HepG2 (cell line): ENCODE measurements at regions not wholly inside any gene's neighbourhood (a gene's known extent, or its start where the extent isn't known, plus 50 kb on each side); places are given as distances from the start of the nearest gene placed in this dataset.

Source experiments
- ATAC-seq: fragments of 200-7000 bp; cut with Tn5 transposase; 3 replicates; pipeline ENCODE4 v1.9.1; 2020; ENCODE audit warnings: mild to moderate bottlenecking, moderate library complexity
- BruUV-seq: library from RNA; stranded (reverse); fragments of 400-500 nt; replicated peaks from 2 replicates; lab custom pipeline; 2021; lab: Mats Ljungman, UMichigan
- CTCF ChIA-PET: fragments of 300-600 bp; formaldehyde crosslinking; extraction: SDS; loops from one replicate; lab custom pipeline; 2021; ENCODE audit warnings: low total read pairs, inconsistent platforms, low intra/inter-chr PET ratio; lab: Yijun Ruan, JAX
- POLR2A ChIA-PET: fragments of 350-600 bp; sonication (Branson Sonifier 250); formaldehyde crosslinking; loops from one replicate; lab custom pipeline; 2020; ENCODE audit warnings: antibody characterized with exemption, inconsistent platforms; lab: Yijun Ruan, JAX
- DNase-seq: peaks from one replicate; pipeline ENCODE4 v3.0.0-alpha.2; 2015; ENCODE audit warnings: low spot score
- FAIRE-seq: peaks from 3 replicates; lab custom pipeline; 2011; peaks lifted over from hg19 to GRCh38; lab: Jason Lieb, UNC
- H2AFZ ChIP-seq: one replicate; pipeline ENCODE4 v1.6.1; 2011; ENCODE audit warnings: low read length, inconsistent platforms
- H3K27ac ChIP-seq: fragments of 300-600 bp; 3 replicates; pipeline ENCODE4 v1.8.0; 2011; ENCODE audit warnings: mixed run types, mild to moderate bottlenecking, mixed read lengths, low read length, inconsistent platforms; ENCODE audit not compliant: insufficient read depth; ENCODE audit errors: extremely low read length
- H3K27me3 ChIP-seq, 2 experiments: fragments of 200-600 bp in 1 of 2; 2 replicates in 1 of 2; 3 replicates in 1 of 2; pipeline versions ENCODE4 v1.6.0 to v1.8.0; 2011; ENCODE audit warnings: low read length in 2 of 2, mild to moderate bottlenecking in 2 of 2, moderate library complexity in 2 of 2, inconsistent platforms in 1 of 2; ENCODE audit not compliant: insufficient read depth in 2 of 2, control insufficient read depth in 1 of 2
- H3K36me3 ChIP-seq, 2 experiments: fragments of 200-600 bp in 1 of 2; replicated peaks in 1 of 2; 2 replicates in 1 of 2; 3 replicates in 1 of 2; pipeline versions ENCODE4 v1.5.1 to v1.8.0; 2011; ENCODE audit warnings: low read length in 2 of 2, inconsistent platforms in 1 of 2; ENCODE audit not compliant: insufficient read depth in 2 of 2, control insufficient read depth in 1 of 2
- H3K4me1 ChIP-seq: 2 replicates; pipeline ENCODE4 v1.5.1; 2012; ENCODE audit warnings: low read length, inconsistent platforms; ENCODE audit not compliant: insufficient read depth
- H3K4me2 ChIP-seq: 2 replicates; pipeline ENCODE4 v1.6.0; 2011; ENCODE audit warnings: low read depth, low read length, inconsistent platforms
- H3K4me3 ChIP-seq, 3 experiments: fragments of 200-600 bp in 1 of 3; sonication (generic), shearing (Covaris generic) in 1 of 3; replicated peaks in 1 of 3; 2 replicates each; pipeline ENCODE4 v1.5.1; 2011 to 2016; ENCODE audit warnings: low read length in 3 of 3, inconsistent platforms in 2 of 3, low read depth in 2 of 3, mild to moderate bottlenecking in 2 of 3, control low read depth in 1 of 3, mixed read lengths in 1 of 3; ENCODE audit not compliant: insufficient read depth in 1 of 3
- H3K79me2 ChIP-seq: one replicate; pipeline ENCODE4 v1.6.1; 2011; ENCODE audit warnings: low read length, inconsistent platforms; ENCODE audit not compliant: insufficient read depth
- H3K9ac ChIP-seq: 2 replicates; pipeline ENCODE4 v1.6.0; 2011; ENCODE audit warnings: mild to moderate bottlenecking, low read depth, low read length, inconsistent platforms; ENCODE audit not compliant: insufficient read depth
- H3K9me3 ChIP-seq: 2 replicates; pipeline ENCODE4 v1.5.1; 2012; ENCODE audit warnings: mild to moderate bottlenecking, low read length
- H4K20me1 ChIP-seq: 2 replicates; pipeline ENCODE4 v1.6.0; 2011; ENCODE audit warnings: inconsistent platforms, mild to moderate bottlenecking, low read length, moderate library complexity; ENCODE audit not compliant: insufficient read depth
- BATF2 ChIP-seq: sonication (generic); formaldehyde crosslinking; IDR thresholded peaks from 2 replicates; pipeline ENCODE4 v1.8.0; 2022; ENCODE audit warnings: mild to moderate bottlenecking, missing genetic modification reagents, moderate library complexity
- FOSL1 ChIP-seq: sonication (generic); formaldehyde crosslinking; IDR thresholded peaks from 2 replicates; pipeline ENCODE4 v1.9.0; 2021; ENCODE audit warnings: missing genetic modification reagents, borderline replicate concordance
- FOXO1 ChIP-seq: sonication (generic); formaldehyde crosslinking; IDR thresholded peaks from 2 replicates; pipeline ENCODE4 v1.4.0; 2020; ENCODE audit warnings: missing genetic modification reagents
- GMEB1 ChIP-seq: sonication (generic); formaldehyde crosslinking; IDR thresholded peaks from 2 replicates; pipeline ENCODE4 v1.5.1; 2020; ENCODE audit warnings: missing genetic modification reagents, mild to moderate bottlenecking, borderline replicate concordance
- GRHL1 ChIP-seq: sonication (generic); formaldehyde crosslinking; conservative IDR thresholded peaks from 2 replicates; pipeline ENCODE4 v1.8.0; 2022; ENCODE audit warnings: missing genetic modification reagents
- HNRNPH1 ChIP-seq: fragments of 200-400 bp; formaldehyde crosslinking; optimal IDR thresholded peaks from 2 replicates; pipeline ENCODE3; 2017; ENCODE audit warnings: mild to moderate bottlenecking, low read depth, low read length
- MAZ ChIP-seq, 2 experiments: sonication (generic) in 1 of 2; formaldehyde crosslinking in 1 of 2; IDR thresholded peaks; 2 replicates each; pipeline versions ENCODE4 v1.5.0 to v1.6.1; 2012 to 2020; ENCODE audit warnings: low read depth in 2 of 2, mild to moderate bottlenecking in 2 of 2, borderline replicate concordance in 1 of 2, improper control_type of control experiment in 1 of 2, low read length in 1 of 2, missing genetic modification reagents in 1 of 2, moderate library complexity in 1 of 2
- MED8 ChIP-seq: sonication (generic); formaldehyde crosslinking; IDR thresholded peaks from 2 replicates; pipeline ENCODE4 v1.8.1; 2023; ENCODE audit warnings: mild to moderate bottlenecking, missing genetic modification reagents; ENCODE audit not compliant: insufficient replicate concordance
- PAF1 ChIP-seq: IDR thresholded peaks from 2 replicates; pipeline ENCODE4 v1.6.1; 2016; ENCODE audit warnings: missing genetic modification reagents, missing compliant biosample characterization
- PRDM4 ChIP-seq: sonication (generic); formaldehyde crosslinking; IDR thresholded peaks from 2 replicates; pipeline ENCODE4 v1.9.0; 2021; ENCODE audit warnings: missing genetic modification reagents, borderline replicate concordance
- SETDB1 ChIP-seq: sonication (generic); formaldehyde crosslinking; IDR thresholded peaks from 2 replicates; pipeline ENCODE4 v1.5.1; 2020; ENCODE audit warnings: missing genetic modification reagents, mild to moderate bottlenecking, borderline replicate concordance
- ZNF136 ChIP-seq: sonication (generic); formaldehyde crosslinking; IDR thresholded peaks from 2 replicates; pipeline ENCODE4 v1.8.1; 2022; ENCODE audit warnings: low read depth, mild to moderate bottlenecking, moderate library complexity, missing genetic modification reagents
- ZNF644 ChIP-seq: IDR thresholded peaks from 2 replicates; pipeline ENCODE4 v1.6.1; 2016; ENCODE audit warnings: low read depth
- ZNF768 ChIP-seq: sonication (generic); formaldehyde crosslinking; IDR thresholded peaks from 2 replicates; pipeline ENCODE4 v1.4.0; 2020; ENCODE audit warnings: missing genetic modification reagents
- WGBS: methylation state at CpG from one replicate; pipeline ENCODE4 v1.1.6; 2017; ENCODE audit warnings: low lambda C conversion rate; 5-methylcytosine and 5-hydroxymethylcytosine counted together
- in situ Hi-C: cut with HindIII; loops from 2 replicates; pipeline ENCODE4 v1.10.0; 2017; ENCODE audit warnings: low pct_unique_long_range_greater_than_20kb; ENCODE audit not compliant: extremely low pct_ligation_motif_present
- intact Hi-C: fragments of 100-400 bp; cut with micrococcal nuclease; formaldehyde crosslinking; loops from one replicate; pipeline ENCODE4 v1.10.0; 2022; ENCODE audit not compliant: unreplicated experiment
- TF ChIP-seq, protein P1 (sequence below): sonication (generic); formaldehyde crosslinking; IDR thresholded peaks from 2 replicates; pipeline ENCODE4 v1.8.1; 2023; ENCODE audit warnings: mild to moderate bottlenecking, missing genetic modification reagents

DNA sequence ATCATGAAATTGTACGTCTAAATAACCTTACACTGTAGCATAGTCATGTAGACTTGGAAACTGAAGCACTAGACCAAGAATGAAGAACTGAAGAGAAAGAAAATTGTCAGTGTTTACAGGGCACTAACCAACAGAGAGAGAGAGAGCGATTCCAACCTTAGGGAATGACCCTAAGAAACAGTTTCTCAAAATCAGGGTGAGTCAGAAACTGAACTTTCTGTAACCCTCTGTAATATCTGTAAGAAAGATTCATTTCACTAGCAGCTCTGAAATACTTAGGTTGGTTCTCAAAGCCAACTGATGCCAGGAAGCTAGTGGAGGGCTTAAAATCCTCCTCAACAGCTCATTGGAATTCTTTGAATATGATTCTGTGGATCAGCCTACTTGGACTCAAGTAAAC lies 936.9 kb downstream of the EFNB2 start:
- peaks cover 60% of the 10 kb centered on the region for H3K9me3 ChIP-seq
- POLR2A ChIA-PET: no interaction called here
- DNase-seq: no peak
- H2AFZ ChIP-seq: no peak overlapping the region
- H4K20me1 ChIP-seq: no peaks in the 10 kb centered on the region
- in situ Hi-C loops: no loop called here
- BruUV-seq: no TSS peak
- no peak for ATAC-seq
- H3K27me3 ChIP-seq: no peaks in the 10 kb centered on the region
- H3K79me2 ChIP-seq: no peaks in the 10 kb centered on the region
- H3K36me3 ChIP-seq: no peaks in the 10 kb centered on the region
- CTCF ChIA-PET: no interaction called here
- H3K4me2 ChIP-seq: no peak overlapping the region
- no peaks in the 10 kb centered on the region for H3K4me1 ChIP-seq
- no peak overlapping the region for H3K9ac ChIP-seq
- FAIRE-seq: no peak
- H3K27ac ChIP-seq: no peak overlapping the region
- intact Hi-C loops: no loop called here
- no peak overlapping the region for H3K4me3 ChIP-seq
- 2% methylated on average over 2 of the region's 2 CpGs for WGBS
- no peak for TF ChIP-seq GRHL1 (CRISPR knock-in tag)
- no peak for TF ChIP-seq BATF2 (CRISPR knock-in tag)
- no peak for TF ChIP-seq MED8 (CRISPR knock-in tag)
- TF ChIP-seq FOXO1 (CRISPR knock-in tag): no peak
- TF ChIP-seq FOSL1 (CRISPR knock-in tag): no peak
- TF ChIP-seq ZNF136 (CRISPR knock-in tag): no peak
- TF ChIP-seq MAZ (IDR thresholded peaks at IDR 0.05; ENCODE audit: borderline replicate concordance, low read depth, low read length): no peak
- TF ChIP-seq MAZ (CRISPR knock-in tag; IDR thresholded peaks at IDR 0.05; ENCODE audit: low read depth): no peak
- no peak for TF ChIP-seq SETDB1 (CRISPR knock-in tag)
- TF ChIP-seq GMEB1: no peak
- TF ChIP-seq PAF1 (CRISPR knock-in tag): no peak
- no peak for TF ChIP-seq ZNF644 (CRISPR knock-in tag)
- no peak for TF ChIP-seq ZNF768 (CRISPR knock-in tag)
- no peak for TF ChIP-seq PRDM4 (CRISPR knock-in tag)
- TF ChIP-seq HNRNPH1: no peak
- TF ChIP-seq, protein P1, sequence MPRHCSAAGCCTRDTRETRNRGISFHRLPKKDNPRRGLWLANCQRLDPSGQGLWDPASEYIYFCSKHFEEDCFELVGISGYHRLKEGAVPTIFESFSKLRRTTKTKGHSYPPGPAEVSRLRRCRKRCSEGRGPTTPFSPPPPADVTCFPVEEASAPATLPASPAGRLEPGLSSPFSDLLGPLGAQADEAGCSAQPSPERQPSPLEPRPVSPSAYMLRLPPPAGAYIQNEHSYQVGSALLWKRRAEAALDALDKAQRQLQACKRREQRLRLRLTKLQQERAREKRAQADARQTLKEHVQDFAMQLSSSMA (CRISPR knock-in tag): no peak
